ACC112 (cell line): ENCODE measurements at regions not wholly inside any gene's neighbourhood (a gene's known extent, or its start where the extent isn't known, plus 50 kb on each side); places are given as distances from the start of the nearest gene placed in this dataset.

Source experiments
- H2AFZ ChIP-seq: fragments of 200-600 bp; sonication (generic); one replicate; pipeline ENCODE4 v1.6.0; 2017; ENCODE audit warnings: antibody characterized with exemption, low read length; ENCODE audit not compliant: unreplicated experiment
- H3K27ac ChIP-seq: fragments of 200-600 bp; sonication (generic); 2 replicates; pipeline ENCODE4 v1.5.1; 2014; ENCODE audit warnings: low read depth, mild to moderate bottlenecking, antibody characterized with exemption, low read length, moderate library complexity
- H3K27me3 ChIP-seq: fragments of 200-600 bp; sonication (generic); 2 replicates; pipeline ENCODE4 v1.6.1; 2014; ENCODE audit warnings: mild to moderate bottlenecking, antibody characterized with exemption, low read length, moderate library complexity, mixed read lengths; ENCODE audit not compliant: insufficient read depth
- H3K36me3 ChIP-seq: fragments of 200-600 bp; sonication (generic); 2 replicates; pipeline ENCODE4 v1.6.1; 2016; ENCODE audit warnings: mild to moderate bottlenecking, antibody characterized with exemption, low read length, moderate library complexity, mixed read lengths; ENCODE audit not compliant: insufficient read depth
- H3K4me1 ChIP-seq: fragments of 200-600 bp; sonication (generic); one replicate; pipeline ENCODE4 v1.6.1; 2016; ENCODE audit warnings: low read length, mixed read lengths; ENCODE audit not compliant: insufficient read depth, unreplicated experiment, control insufficient read depth
- H3K4me3 ChIP-seq: fragments of 200-600 bp; sonication (generic); 2 replicates; pipeline ENCODE4 v1.5.1; 2014; ENCODE audit warnings: mild to moderate bottlenecking, low read depth, low read length
- H3K79me2 ChIP-seq: fragments of 200-600 bp; sonication (generic); one replicate; pipeline ENCODE4 v1.6.0; 2016; ENCODE audit warnings: low read length; ENCODE audit not compliant: control insufficient read depth, unreplicated experiment, insufficient read depth

DNA sequence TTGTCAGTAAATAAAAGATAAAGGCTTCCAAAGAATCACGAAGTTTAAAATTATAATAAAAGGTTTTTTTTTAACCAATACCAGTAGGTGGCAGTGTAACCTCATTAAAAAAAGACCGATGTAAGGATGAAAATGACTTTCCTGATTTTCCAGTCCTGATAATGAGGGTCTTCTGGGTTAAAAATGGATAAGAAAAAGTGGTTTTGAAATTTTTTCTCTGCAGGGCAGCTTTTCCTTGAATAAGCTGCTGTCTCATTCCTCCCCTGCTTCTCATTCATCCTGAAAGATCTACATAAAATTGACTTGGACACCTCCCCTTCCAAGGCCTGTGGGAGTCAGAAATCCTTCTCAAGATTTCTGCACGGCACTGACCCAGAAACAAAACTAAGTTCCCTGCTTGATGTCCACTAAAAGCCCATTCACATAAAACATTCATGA lies 58.9 kb upstream of the FBXO33 start:
- H3K79me2 ChIP-seq = no peaks in the 10 kb centered on the region
- H3K4me1 ChIP-seq = peaks cover 16% of the 10 kb centered on the region
- peak overlapping the region; percentile 22; the same call in 1 of the 2 replicates for H3K4me3 ChIP-seq
- H2AFZ ChIP-seq = peak overlapping the region; percentile 74
- H3K27me3 ChIP-seq = peaks cover 21% of the 10 kb centered on the region
- H3K36me3 ChIP-seq = no peaks in the 10 kb centered on the region
- peak overlapping the region; percentile 62 for H3K27ac ChIP-seq

DNA sequence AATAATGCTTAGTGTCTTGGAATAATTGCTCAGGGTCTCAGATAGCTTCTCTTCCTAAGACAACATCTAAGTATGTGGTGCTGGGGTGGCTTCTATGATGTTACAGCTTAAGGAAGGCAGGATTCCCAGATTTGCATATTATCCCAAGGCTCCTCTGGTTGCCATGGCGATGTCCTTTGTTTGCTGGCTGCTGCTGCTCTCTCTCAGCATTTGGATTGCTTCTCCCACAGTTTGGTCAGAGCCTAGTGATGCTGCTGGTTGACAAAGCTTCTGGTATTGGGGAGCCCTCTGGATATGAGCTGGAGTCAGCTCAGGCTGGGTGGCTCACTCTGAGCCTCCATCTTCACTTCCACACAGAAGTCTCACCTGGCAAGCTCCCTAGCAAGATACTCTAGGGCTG lies 56.4 kb upstream of the FBXO33 start:
- no peak overlapping the region for H3K27ac ChIP-seq
- peaks cover 16% of the 10 kb centered on the region for H3K4me1 ChIP-seq
- H3K36me3 ChIP-seq = no peaks in the 10 kb centered on the region
- H3K4me3 ChIP-seq = no peak overlapping the region
- no peaks in the 10 kb centered on the region for H3K79me2 ChIP-seq
- H2AFZ ChIP-seq = no peak overlapping the region
- peaks cover 21% of the 10 kb centered on the region for H3K27me3 ChIP-seq

- H3K4me3 ChIP-seq = no peak overlapping the region
- no peak overlapping the region for H3K27ac ChIP-seq
- H3K79me2 ChIP-seq = no peaks in the 10 kb centered on the region
- no peaks in the 10 kb centered on the region for H3K4me1 ChIP-seq
- H3K27me3 ChIP-seq = peaks cover 19% of the 10 kb centered on the region
- H3K36me3 ChIP-seq = no peaks in the 10 kb centered on the region
- H2AFZ ChIP-seq = no peak overlapping the region
Observed at GRCh38 chr14:39483682-39484081, 51.4 kb upstream of the FBXO33 start.
